ENCODE measurements at regions not wholly inside any gene's neighbourhood (a gene's known extent, or its start where the extent isn't known, plus 50 kb on each side); places are given as distances from the start of the nearest gene placed in this dataset.

DNA sequence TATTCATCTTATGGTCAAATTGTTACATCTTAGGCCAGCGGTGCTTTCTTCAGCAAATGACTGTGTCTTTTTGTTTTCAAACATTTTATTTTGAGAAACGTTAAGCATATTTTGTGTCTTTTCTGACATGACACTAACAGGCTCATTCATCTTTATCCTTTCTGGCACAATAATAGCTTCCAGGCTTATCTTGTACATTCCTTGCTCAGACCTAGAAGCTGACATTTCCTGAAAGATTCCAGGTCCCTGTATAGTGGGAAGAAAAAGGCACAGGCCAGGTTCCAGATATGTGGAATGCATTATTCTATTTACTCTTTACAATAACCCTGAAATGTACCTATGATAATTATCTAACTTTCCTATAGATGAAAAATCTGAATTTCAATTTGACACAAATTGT lies 379.1 kb upstream of the B3GAT1 start:
- TF ChIP-seq, protein P1, sequence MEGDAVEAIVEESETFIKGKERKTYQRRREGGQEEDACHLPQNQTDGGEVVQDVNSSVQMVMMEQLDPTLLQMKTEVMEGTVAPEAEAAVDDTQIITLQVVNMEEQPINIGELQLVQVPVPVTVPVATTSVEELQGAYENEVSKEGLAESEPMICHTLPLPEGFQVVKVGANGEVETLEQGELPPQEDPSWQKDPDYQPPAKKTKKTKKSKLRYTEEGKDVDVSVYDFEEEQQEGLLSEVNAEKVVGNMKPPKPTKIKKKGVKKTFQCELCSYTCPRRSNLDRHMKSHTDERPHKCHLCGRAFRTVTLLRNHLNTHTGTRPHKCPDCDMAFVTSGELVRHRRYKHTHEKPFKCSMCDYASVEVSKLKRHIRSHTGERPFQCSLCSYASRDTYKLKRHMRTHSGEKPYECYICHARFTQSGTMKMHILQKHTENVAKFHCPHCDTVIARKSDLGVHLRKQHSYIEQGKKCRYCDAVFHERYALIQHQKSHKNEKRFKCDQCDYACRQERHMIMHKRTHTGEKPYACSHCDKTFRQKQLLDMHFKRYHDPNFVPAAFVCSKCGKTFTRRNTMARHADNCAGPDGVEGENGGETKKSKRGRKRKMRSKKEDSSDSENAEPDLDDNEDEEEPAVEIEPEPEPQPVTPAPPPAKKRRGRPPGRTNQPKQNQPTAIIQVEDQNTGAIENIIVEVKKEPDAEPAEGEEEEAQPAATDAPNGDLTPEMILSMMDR (IDR thresholded peaks at IDR 0.05): no peak
- TF ChIP-seq POLR2A (IDR thresholded peaks at IDR 0.05): no peak

Measured in lower leg skin (tissue), 3 donors.